Ammon's horn (tissue), 1 donor: ENCODE measurements at regions not wholly inside any gene's neighbourhood (a gene's known extent, or its start where the extent isn't known, plus 50 kb on each side); places are given as distances from the start of the nearest gene placed in this dataset.

Experiments
- DNase-seq: peaks from one replicate; pipeline ENCODE4 v3.0.0-alpha.2; 2016; ENCODE audit warnings: low spot score

GRCh38 chr13:103437651-103438050 lies 371.4 kb upstream of the SLC10A2 start:
- DNase-seq = no peak

- DNase-seq = no peak
Measured at GRCh38 chr13:103436057-103436654, 369.9 kb upstream of the SLC10A2 start.

- no peak for DNase-seq
Measured at GRCh38 chr13:103431856-103432255, 365.6 kb upstream of the SLC10A2 start.

- DNase-seq = no peak
Measured at GRCh38 chr13:103430368-103430767, 364.2 kb upstream of the SLC10A2 start.

- DNase-seq = no peak
Measured at GRCh38 chr13:103410002-103410401, 343.8 kb upstream of the SLC10A2 start.

- no peak for DNase-seq
Measured at GRCh38 chr13:103406967-103407366, 340.8 kb upstream of the SLC10A2 start.

GRCh38 chr13:103405297-103405696 lies 339.1 kb upstream of the SLC10A2 start:
- no peak for DNase-seq

- DNase-seq = no peak
Measured at GRCh38 chr13:103403814-103404213, 337.6 kb upstream of the SLC10A2 start.

GRCh38 chr13:103403148-103403740 lies 337.0 kb upstream of the SLC10A2 start:
- DNase-seq = no peak

GRCh38 chr13:103395139-103395538 lies 328.9 kb upstream of the SLC10A2 start:
- no peak for DNase-seq

- DNase-seq = no peak
Measured at GRCh38 chr13:103394618-103395017, 328.4 kb upstream of the SLC10A2 start.

GRCh38 chr13:103391936-103392335 lies 325.7 kb upstream of the SLC10A2 start:
- DNase-seq = no peak

GRCh38 chr13:103388839-103389238 lies 322.6 kb upstream of the SLC10A2 start:
- no peak for DNase-seq

GRCh38 chr13:103386341-103386740 lies 320.1 kb upstream of the SLC10A2 start:
- no peak for DNase-seq

GRCh38 chr13:103373916-103374315 lies 307.7 kb upstream of the SLC10A2 start:
- DNase-seq = no peak

GRCh38 chr13:103371271-103371670 lies 305.1 kb upstream of the SLC10A2 start:
- DNase-seq = no peak

GRCh38 chr13:103370790-103371189 lies 304.6 kb upstream of the SLC10A2 start:
- no peak for DNase-seq

GRCh38 chr13:103358255-103358932 lies 292.2 kb upstream of the SLC10A2 start:
- no peak for DNase-seq

GRCh38 chr13:103356226-103356864 lies 290.1 kb upstream of the SLC10A2 start:
- DNase-seq = no peak

GRCh38 chr13:103354171-103354570 lies 288.0 kb upstream of the SLC10A2 start:
- no peak for DNase-seq

GRCh38 chr13:103351035-103351828 lies 285.0 kb upstream of the SLC10A2 start:
- DNase-seq = no peak

- no peak for DNase-seq
Measured at GRCh38 chr13:103350147-103350546, 283.9 kb upstream of the SLC10A2 start.
